B cell (primary cell): ENCODE measurements at regions not wholly inside any gene's neighbourhood (a gene's known extent, or its start where the extent isn't known, plus 50 kb on each side); places are given as distances from the start of the nearest gene placed in this dataset.

Experiments
- EZH2 ChIP-seq: IDR thresholded peaks from 2 replicates; pipeline ENCODE4 v1.6.1; 2012; ENCODE audit warnings: borderline replicate concordance, low read depth, mild to moderate bottlenecking, moderate library complexity, low read length; ENCODE audit not compliant: insufficient read depth, poor library complexity, severe bottlenecking
- TF ChIP-seq, protein P1 (sequence below): fragments of 200-600 bp; IDR thresholded peaks from one replicate; pipeline ENCODE4 v1.8.0; 2022; ENCODE audit warnings: antibody characterized with exemption, mild to moderate bottlenecking

DNA sequence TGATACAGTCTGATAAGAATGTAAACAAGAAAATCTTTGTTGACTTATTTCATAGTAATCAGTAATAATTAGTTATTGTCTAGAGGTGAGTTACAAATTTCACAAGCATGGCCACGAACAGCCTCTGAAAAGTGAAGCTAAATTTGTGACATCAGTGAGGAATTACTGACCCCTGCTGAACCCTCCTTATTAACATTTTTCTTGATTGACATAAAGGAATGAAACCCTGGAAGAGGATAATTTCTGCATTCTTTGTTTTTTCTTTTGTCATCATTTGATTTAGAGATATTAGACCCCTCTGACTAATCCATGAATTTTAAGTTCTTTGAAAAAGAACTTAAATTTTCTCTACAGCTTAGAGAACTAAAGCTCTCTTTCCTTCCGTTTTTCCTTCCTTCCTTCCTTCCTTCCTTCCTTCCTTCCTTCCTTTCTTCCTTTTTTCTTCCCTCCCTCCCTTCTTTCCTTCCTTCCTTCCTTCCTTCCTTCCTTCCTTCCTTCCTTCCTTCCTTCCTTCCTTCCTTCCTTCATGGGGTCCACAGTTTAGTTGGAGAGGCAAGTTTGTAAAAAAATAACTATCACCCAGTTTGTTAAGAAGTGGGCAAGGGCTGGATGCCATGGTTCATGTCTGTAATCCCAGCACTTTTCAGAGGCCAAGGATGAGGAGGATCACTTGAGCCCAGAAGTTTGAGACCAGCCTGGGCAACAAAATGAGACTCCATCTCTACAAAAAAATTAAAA lies 387.0 kb downstream of the MTX2 start:
- TF ChIP-seq, protein P1, sequence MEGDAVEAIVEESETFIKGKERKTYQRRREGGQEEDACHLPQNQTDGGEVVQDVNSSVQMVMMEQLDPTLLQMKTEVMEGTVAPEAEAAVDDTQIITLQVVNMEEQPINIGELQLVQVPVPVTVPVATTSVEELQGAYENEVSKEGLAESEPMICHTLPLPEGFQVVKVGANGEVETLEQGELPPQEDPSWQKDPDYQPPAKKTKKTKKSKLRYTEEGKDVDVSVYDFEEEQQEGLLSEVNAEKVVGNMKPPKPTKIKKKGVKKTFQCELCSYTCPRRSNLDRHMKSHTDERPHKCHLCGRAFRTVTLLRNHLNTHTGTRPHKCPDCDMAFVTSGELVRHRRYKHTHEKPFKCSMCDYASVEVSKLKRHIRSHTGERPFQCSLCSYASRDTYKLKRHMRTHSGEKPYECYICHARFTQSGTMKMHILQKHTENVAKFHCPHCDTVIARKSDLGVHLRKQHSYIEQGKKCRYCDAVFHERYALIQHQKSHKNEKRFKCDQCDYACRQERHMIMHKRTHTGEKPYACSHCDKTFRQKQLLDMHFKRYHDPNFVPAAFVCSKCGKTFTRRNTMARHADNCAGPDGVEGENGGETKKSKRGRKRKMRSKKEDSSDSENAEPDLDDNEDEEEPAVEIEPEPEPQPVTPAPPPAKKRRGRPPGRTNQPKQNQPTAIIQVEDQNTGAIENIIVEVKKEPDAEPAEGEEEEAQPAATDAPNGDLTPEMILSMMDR = no peak
- TF ChIP-seq EZH2 = no peak
